SK-N-SH (cell line): ENCODE measurements at regions not wholly inside any gene's neighbourhood (a gene's known extent, or its start where the extent isn't known, plus 50 kb on each side); places are given as distances from the start of the nearest gene placed in this dataset.

Source experiments
- CTCF ChIA-PET: fragments of 300-600, 350-600 bp; formaldehyde crosslinking; extraction: SDS; loops from one replicate; lab custom pipeline; 2021; lab: Yijun Ruan, JAX
- POLR2A ChIA-PET: fragments of 350-600 bp; sonication (Branson Sonifier 250); formaldehyde crosslinking; extraction: SDS; loops from one replicate; lab custom pipeline; 2020; ENCODE audit warnings: antibody characterized with exemption, inconsistent platforms; lab: Yijun Ruan, JAX
- DNase-seq: peaks from one replicate; pipeline ENCODE4 v3.0.0; 2012
- H2AFZ ChIP-seq: fragments of 200-600 bp; sonication (generic); 2 replicates; pipeline ENCODE4 v1.8.1; 2016; ENCODE audit warnings: antibody characterized with exemption, mild to moderate bottlenecking, low read depth
- H3F3A ChIP-seq: fragments of 200-600 bp; sonication (generic); replicated peaks from 2 replicates; pipeline ENCODE3; 2016; ENCODE audit warnings: antibody characterized with exemption, mild to moderate bottlenecking; ENCODE audit not compliant: insufficient read depth
- H3K27ac ChIP-seq, 2 experiments: fragments of 200-500 bp in 1 of 2; fragments of 200-600 bp in 1 of 2; sonication (Bioruptor generic) in 1 of 2; sonication (generic), shearing (Covaris generic) in 1 of 2; 2 replicates each; pipeline versions ENCODE4 v1.5.1 to v1.6.1; 2014 to 2016; ENCODE audit warnings: low read depth in 2 of 2, inconsistent platforms in 1 of 2, low read length in 1 of 2, mild to moderate bottlenecking in 1 of 2, mixed read lengths in 1 of 2
- H3K27me3 ChIP-seq: fragments of 200-600 bp; sonication (generic), shearing (Covaris generic); 2 replicates; pipeline ENCODE4 v1.6.1; 2016; ENCODE audit warnings: mixed run types; ENCODE audit not compliant: insufficient read depth
- H3K36me3 ChIP-seq, 2 experiments: fragments of 200-500 bp in 1 of 2; fragments of 200-600 bp in 1 of 2; sonication (Bioruptor generic) in 1 of 2; sonication (generic) in 1 of 2; replicated peaks in 1 of 2; 2 replicates each; pipeline versions ENCODE3 to v1.5.1; 2014 to 2016; ENCODE audit warnings: low read length in 1 of 2, mild to moderate bottlenecking in 1 of 2; ENCODE audit not compliant: insufficient read depth in 2 of 2, control insufficient read depth in 1 of 2
- H3K4me1 ChIP-seq, 2 experiments: fragments of 200-500 bp in 1 of 2; fragments of 200-600 bp in 1 of 2; sonication (Bioruptor generic) in 1 of 2; sonication (generic), shearing (Covaris generic) in 1 of 2; 2 replicates each; pipeline versions ENCODE4 v1.5.1 to v1.6.1; 2014 to 2016; ENCODE audit warnings: low read depth in 1 of 2, low read length in 1 of 2, mixed run types in 1 of 2; ENCODE audit not compliant: insufficient read depth in 2 of 2, control insufficient read depth in 1 of 2
- H3K4me2 ChIP-seq: fragments of 200-600 bp; sonication (generic), shearing (Covaris generic); 2 replicates; pipeline ENCODE4 v1.6.1; 2017; ENCODE audit warnings: mixed run types
- H3K4me3 ChIP-seq, 2 experiments: fragments of 200-500 bp in 1 of 2; fragments of 200-600 bp in 1 of 2; sonication (Bioruptor generic) in 1 of 2; sonication (generic), shearing (Covaris generic) in 1 of 2; 2 replicates each; pipeline versions ENCODE4 v1.5.1 to v1.8.1; 2014 to 2016; ENCODE audit warnings: low read depth in 2 of 2, inconsistent platforms in 1 of 2, low read length in 1 of 2, mild to moderate bottlenecking in 1 of 2, mixed read lengths in 1 of 2, moderate library complexity in 1 of 2
- H3K79me2 ChIP-seq: fragments of 200-600 bp; sonication (generic); 2 replicates; pipeline ENCODE4 v1.8.1; 2017; ENCODE audit warnings: mild to moderate bottlenecking; ENCODE audit not compliant: insufficient read depth
- H3K9ac ChIP-seq: fragments of 200-600 bp; sonication (generic); 2 replicates; pipeline ENCODE4 v1.6.1; 2017; ENCODE audit warnings: mixed run types
- H3K9me2 ChIP-seq: fragments of 200-600 bp; sonication (generic); 2 replicates; pipeline ENCODE4 v1.6.1; 2017; ENCODE audit warnings: mixed run types
- H3K9me3 ChIP-seq: fragments of 200-600 bp; sonication (generic); 2 replicates; pipeline ENCODE4 v1.6.1; 2017; ENCODE audit warnings: mixed run types, mild to moderate bottlenecking, moderate library complexity
- H4K20me1 ChIP-seq: fragments of 200-600 bp; sonication (generic); 2 replicates; pipeline ENCODE4 v1.6.1; 2017; ENCODE audit warnings: mild to moderate bottlenecking, mixed run types; ENCODE audit not compliant: insufficient read depth
- ELF1 ChIP-seq: IDR thresholded peaks from 2 replicates; pipeline ENCODE4 v1.4.0; 2012
- EP300 ChIP-seq, 2 experiments: IDR thresholded peaks; 2 replicates each; pipeline versions ENCODE4 v1.4.0 to v1.6.1; 2012; ENCODE audit warnings: borderline replicate concordance in 1 of 2, low read depth in 1 of 2, low read length in 1 of 2
- GATA2 ChIP-seq: sonication (generic); formaldehyde crosslinking; IDR thresholded peaks from 2 replicates; pipeline ENCODE4 v1.5.0; 2020; ENCODE audit warnings: mild to moderate bottlenecking, missing genetic modification reagents
- JUND ChIP-seq: IDR thresholded peaks from 2 replicates; pipeline ENCODE4 v1.4.0; 2012
- MEF2A ChIP-seq: IDR thresholded peaks from 2 replicates; pipeline ENCODE4 v1.4.0; 2012; ENCODE audit warnings: low read depth, borderline replicate concordance
- NRF1 ChIP-seq: IDR thresholded peaks from 2 replicates; pipeline ENCODE4 v1.6.1; 2012; ENCODE audit warnings: low read depth, mild to moderate bottlenecking, low read length
- POLR2AphosphoS5 ChIP-seq: IDR thresholded peaks from 2 replicates; pipeline ENCODE4 v1.6.1; 2012; ENCODE audit warnings: low read depth, low read length
- RCOR1 ChIP-seq: fragments of 150-350 bp; IDR thresholded peaks from 2 replicates; pipeline ENCODE4 v1.6.1; 2017; ENCODE audit warnings: antibody characterized with exemption, low read length
- RXRA ChIP-seq: IDR thresholded peaks from 2 replicates; pipeline ENCODE4 v1.4.0; 2012; ENCODE audit warnings: low read depth, mild to moderate bottlenecking, borderline replicate concordance
- SIN3A ChIP-seq: IDR thresholded peaks from 2 replicates; pipeline ENCODE4 v1.6.1; 2012; ENCODE audit warnings: low read depth, mild to moderate bottlenecking, low read length, moderate library complexity, borderline replicate concordance
- SMC3 ChIP-seq: IDR thresholded peaks from 2 replicates; pipeline ENCODE4 v1.6.1; 2012; ENCODE audit warnings: low read depth, low read length, improper control_type of control experiment
- TCF12 ChIP-seq: IDR thresholded peaks from 2 replicates; pipeline ENCODE4 v1.4.0; 2012
- YY1 ChIP-seq: IDR thresholded peaks from 2 replicates; pipeline ENCODE4 v1.4.0; 2012; ENCODE audit warnings: low read depth, mild to moderate bottlenecking
- WGBS: methylation state at CpG from one replicate; pipeline ENCODE4 v1.1.6; 2017; ENCODE audit warnings: low lambda C conversion rate; 5-methylcytosine and 5-hydroxymethylcytosine counted together
- TF ChIP-seq, protein P1 (sequence below): IDR thresholded peaks from 2 replicates; pipeline ENCODE4 v1.6.1; 2012; ENCODE audit warnings: mild to moderate bottlenecking, low read depth, low read length, moderate library complexity
- TF ChIP-seq, protein P2 (sequence below): IDR thresholded peaks from 2 replicates; pipeline ENCODE4 v1.4.0; 2012; ENCODE audit warnings: low read depth, borderline replicate concordance
- TF ChIP-seq, protein P3 (sequence below): fragments of 150-350 bp; IDR thresholded peaks from 2 replicates; pipeline ENCODE4 v1.6.1; 2017; ENCODE audit warnings: antibody characterized with exemption, low read length, low read depth, borderline replicate concordance
- TF ChIP-seq, protein P4 (sequence below): fragments of 150-350 bp; IDR thresholded peaks from 2 replicates; pipeline ENCODE4 v1.6.1; 2016; ENCODE audit warnings: mild to moderate bottlenecking, low read depth, low read length
- TF ChIP-seq, protein P5 (sequence below): IDR thresholded peaks from 2 replicates; pipeline ENCODE4 v1.4.0; 2012; ENCODE audit warnings: low read depth

DNA sequence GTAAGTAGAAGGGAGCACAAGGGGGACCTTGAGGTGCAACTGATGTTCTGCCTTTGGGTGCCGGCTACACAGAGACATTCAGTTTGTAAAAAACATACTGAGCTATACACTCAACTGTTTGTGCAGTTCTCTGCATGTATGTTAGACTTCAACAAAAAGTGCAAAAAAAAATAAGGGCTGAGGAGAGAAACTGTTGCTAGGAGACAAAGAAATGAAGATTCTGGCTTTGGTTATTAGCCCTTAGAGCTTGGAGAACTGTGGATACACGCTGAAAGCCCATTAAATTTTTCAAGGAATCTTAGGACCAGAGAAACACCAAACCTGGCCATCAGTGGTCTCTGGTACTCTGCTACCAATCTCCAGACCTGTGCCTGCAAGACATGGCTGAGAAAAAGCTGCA, 207.6 kb upstream of the NSMCE3 start:
- H3K27ac ChIP-seq = no peak overlapping the region
- H3K36me3 ChIP-seq = no peaks in the 10 kb centered on the region

More for the DNA sequence above, 207.6 kb upstream of the NSMCE3 start:
- H3K27me3 ChIP-seq = no peaks in the 10 kb centered on the region
- no peak for DNase-seq
- no peaks in the 10 kb centered on the region for H3K9me2 ChIP-seq
- H3K4me3 ChIP-seq = no peak overlapping the region
- ChIA-PET CTCF (no interaction called here), POLR2A (no interaction called here)
- H3F3A ChIP-seq = no peaks in the 10 kb centered on the region
- 67% methylated on average over 2 of the region's 2 CpGs for WGBS
- TF ChIP-seq, protein P1, sequence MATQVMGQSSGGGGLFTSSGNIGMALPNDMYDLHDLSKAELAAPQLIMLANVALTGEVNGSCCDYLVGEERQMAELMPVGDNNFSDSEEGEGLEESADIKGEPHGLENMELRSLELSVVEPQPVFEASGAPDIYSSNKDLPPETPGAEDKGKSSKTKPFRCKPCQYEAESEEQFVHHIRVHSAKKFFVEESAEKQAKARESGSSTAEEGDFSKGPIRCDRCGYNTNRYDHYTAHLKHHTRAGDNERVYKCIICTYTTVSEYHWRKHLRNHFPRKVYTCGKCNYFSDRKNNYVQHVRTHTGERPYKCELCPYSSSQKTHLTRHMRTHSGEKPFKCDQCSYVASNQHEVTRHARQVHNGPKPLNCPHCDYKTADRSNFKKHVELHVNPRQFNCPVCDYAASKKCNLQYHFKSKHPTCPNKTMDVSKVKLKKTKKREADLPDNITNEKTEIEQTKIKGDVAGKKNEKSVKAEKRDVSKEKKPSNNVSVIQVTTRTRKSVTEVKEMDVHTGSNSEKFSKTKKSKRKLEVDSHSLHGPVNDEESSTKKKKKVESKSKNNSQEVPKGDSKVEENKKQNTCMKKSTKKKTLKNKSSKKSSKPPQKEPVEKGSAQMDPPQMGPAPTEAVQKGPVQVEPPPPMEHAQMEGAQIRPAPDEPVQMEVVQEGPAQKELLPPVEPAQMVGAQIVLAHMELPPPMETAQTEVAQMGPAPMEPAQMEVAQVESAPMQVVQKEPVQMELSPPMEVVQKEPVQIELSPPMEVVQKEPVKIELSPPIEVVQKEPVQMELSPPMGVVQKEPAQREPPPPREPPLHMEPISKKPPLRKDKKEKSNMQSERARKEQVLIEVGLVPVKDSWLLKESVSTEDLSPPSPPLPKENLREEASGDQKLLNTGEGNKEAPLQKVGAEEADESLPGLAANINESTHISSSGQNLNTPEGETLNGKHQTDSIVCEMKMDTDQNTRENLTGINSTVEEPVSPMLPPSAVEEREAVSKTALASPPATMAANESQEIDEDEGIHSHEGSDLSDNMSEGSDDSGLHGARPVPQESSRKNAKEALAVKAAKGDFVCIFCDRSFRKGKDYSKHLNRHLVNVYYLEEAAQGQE = no peak
- TF ChIP-seq, protein P2, sequence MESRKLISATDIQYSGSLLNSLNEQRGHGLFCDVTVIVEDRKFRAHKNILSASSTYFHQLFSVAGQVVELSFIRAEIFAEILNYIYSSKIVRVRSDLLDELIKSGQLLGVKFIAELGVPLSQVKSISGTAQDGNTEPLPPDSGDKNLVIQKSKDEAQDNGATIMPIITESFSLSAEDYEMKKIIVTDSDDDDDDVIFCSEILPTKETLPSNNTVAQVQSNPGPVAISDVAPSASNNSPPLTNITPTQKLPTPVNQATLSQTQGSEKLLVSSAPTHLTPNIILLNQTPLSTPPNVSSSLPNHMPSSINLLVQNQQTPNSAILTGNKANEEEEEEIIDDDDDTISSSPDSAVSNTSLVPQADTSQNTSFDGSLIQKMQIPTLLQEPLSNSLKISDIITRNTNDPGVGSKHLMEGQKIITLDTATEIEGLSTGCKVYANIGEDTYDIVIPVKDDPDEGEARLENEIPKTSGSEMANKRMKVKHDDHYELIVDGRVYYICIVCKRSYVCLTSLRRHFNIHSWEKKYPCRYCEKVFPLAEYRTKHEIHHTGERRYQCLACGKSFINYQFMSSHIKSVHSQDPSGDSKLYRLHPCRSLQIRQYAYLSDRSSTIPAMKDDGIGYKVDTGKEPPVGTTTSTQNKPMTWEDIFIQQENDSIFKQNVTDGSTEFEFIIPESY = no peak
- TF ChIP-seq YY1 (no peak), SMC3 (no peak), POLR2AphosphoS5 (no peak), TCF12 (no peak), RXRA (no peak), EP300 (IDR thresholded peaks at IDR 0.05; ENCODE audit: borderline replicate concordance in 1 of 2, low read depth in 1 of 2, low read length in 1 of 2) (no peak), NRF1 (no peak), GATA2 (no peak), ELF1 (no peak), RCOR1 (no peak), JUND (no peak), MEF2A (no peak), SIN3A (no peak)
- TF ChIP-seq, protein P3, sequence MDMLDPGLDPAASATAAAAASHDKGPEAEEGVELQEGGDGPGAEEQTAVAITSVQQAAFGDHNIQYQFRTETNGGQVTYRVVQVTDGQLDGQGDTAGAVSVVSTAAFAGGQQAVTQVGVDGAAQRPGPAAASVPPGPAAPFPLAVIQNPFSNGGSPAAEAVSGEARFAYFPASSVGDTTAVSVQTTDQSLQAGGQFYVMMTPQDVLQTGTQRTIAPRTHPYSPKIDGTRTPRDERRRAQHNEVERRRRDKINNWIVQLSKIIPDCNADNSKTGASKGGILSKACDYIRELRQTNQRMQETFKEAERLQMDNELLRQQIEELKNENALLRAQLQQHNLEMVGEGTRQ = no peak
- TF ChIP-seq, protein P4, sequence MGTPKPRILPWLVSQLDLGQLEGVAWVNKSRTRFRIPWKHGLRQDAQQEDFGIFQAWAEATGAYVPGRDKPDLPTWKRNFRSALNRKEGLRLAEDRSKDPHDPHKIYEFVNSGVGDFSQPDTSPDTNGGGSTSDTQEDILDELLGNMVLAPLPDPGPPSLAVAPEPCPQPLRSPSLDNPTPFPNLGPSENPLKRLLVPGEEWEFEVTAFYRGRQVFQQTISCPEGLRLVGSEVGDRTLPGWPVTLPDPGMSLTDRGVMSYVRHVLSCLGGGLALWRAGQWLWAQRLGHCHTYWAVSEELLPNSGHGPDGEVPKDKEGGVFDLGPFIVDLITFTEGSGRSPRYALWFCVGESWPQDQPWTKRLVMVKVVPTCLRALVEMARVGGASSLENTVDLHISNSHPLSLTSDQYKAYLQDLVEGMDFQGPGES = no peak
- TF ChIP-seq, protein P5, sequence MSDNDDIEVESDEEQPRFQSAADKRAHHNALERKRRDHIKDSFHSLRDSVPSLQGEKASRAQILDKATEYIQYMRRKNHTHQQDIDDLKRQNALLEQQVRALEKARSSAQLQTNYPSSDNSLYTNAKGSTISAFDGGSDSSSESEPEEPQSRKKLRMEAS = no peak
- H3K9ac ChIP-seq = no peak overlapping the region
- no peak overlapping the region for H3K4me2 ChIP-seq
- peaks cover 0 to 8% of the 10 kb centered on the region in 2 experiments; a peak in 1 of 4 replicates for H3K4me1 ChIP-seq
- no peaks in the 10 kb centered on the region for H3K79me2 ChIP-seq
- no peaks in the 10 kb centered on the region for H4K20me1 ChIP-seq
- H3K9me3 ChIP-seq = no peaks in the 10 kb centered on the region
- no peak overlapping the region for H2AFZ ChIP-seq
